ENCODE measurements at regions not wholly inside any gene's neighbourhood (a gene's known extent, or its start where the extent isn't known, plus 50 kb on each side); places are given as distances from the start of the nearest gene placed in this dataset.

- TF ChIP-seq CTCF (IDR thresholded peaks at IDR 0.05; ENCODE audit: low read length) (no peak), EZH2 (optimal IDR thresholded peaks at IDR 0.05; ENCODE audit: low read depth, low read length) (no peak)
Measured at GRCh38 chr5:23930985-23931384, 423.6 kb downstream of the PRDM9 start.

Measured in MM.1S (cell line).